CMK (cell line): ENCODE measurements at regions not wholly inside any gene's neighbourhood (a gene's known extent, or its start where the extent isn't known, plus 50 kb on each side); places are given as distances from the start of the nearest gene placed in this dataset.

Experiments
- DNase-seq: peaks from one replicate; pipeline ENCODE4 v3.0.0-alpha.2; 2010; ENCODE audit warnings: low read depth

GRCh38 chr1:88398338-88398737 is 285.7 kb upstream of the PKN2 start:
- DNase-seq = no peak

- DNase-seq = no peak
These were observed 284.4 kb upstream of the PKN2 start for GRCh38 chr1:88399690-88400089.

- no peak for DNase-seq
These were observed 282.8 kb upstream of the PKN2 start for GRCh38 chr1:88401313-88401712.

GRCh38 chr1:88404582-88404981 is 279.5 kb upstream of the PKN2 start:
- no peak for DNase-seq

- no peak for DNase-seq
These were observed 276.8 kb upstream of the PKN2 start for GRCh38 chr1:88407248-88407647.

- no peak for DNase-seq
These were observed 262.1 kb upstream of the PKN2 start for GRCh38 chr1:88421997-88422396.

- DNase-seq = no peak
These were observed 250.5 kb upstream of the PKN2 start for GRCh38 chr1:88433556-88433955.

- no peak for DNase-seq
These were observed 249.2 kb upstream of the PKN2 start for GRCh38 chr1:88434836-88435235.

GRCh38 chr1:88441022-88441421 is 243.1 kb upstream of the PKN2 start:
- DNase-seq = no peak

GRCh38 chr1:88451856-88452255 is 232.2 kb upstream of the PKN2 start:
- DNase-seq = no peak

GRCh38 chr1:88453295-88453694 is 230.8 kb upstream of the PKN2 start:
- DNase-seq = no peak

GRCh38 chr1:88454781-88455180 is 229.3 kb upstream of the PKN2 start:
- no peak for DNase-seq

- no peak for DNase-seq
These were observed 228.3 kb upstream of the PKN2 start for GRCh38 chr1:88455621-88456256.

- DNase-seq = no peak
These were observed 226.9 kb upstream of the PKN2 start for GRCh38 chr1:88457197-88457596.

GRCh38 chr1:88461007-88461406 is 223.1 kb upstream of the PKN2 start:
- no peak for DNase-seq

GRCh38 chr1:88462096-88462487 is 222.0 kb upstream of the PKN2 start:
- no peak for DNase-seq

- DNase-seq = no peak
These were observed 221.4 kb upstream of the PKN2 start for GRCh38 chr1:88462488-88463261.

GRCh38 chr1:88463401-88463985 is 220.6 kb upstream of the PKN2 start:
- DNase-seq = no peak

- DNase-seq = no peak
These were observed 218.1 kb upstream of the PKN2 start for GRCh38 chr1:88466011-88466410.

- no peak for DNase-seq
These were observed 217.0 kb upstream of the PKN2 start for GRCh38 chr1:88466899-88467580.

GRCh38 chr1:88472298-88472697 is 211.8 kb upstream of the PKN2 start:
- no peak for DNase-seq

GRCh38 chr1:88472714-88473113 is 211.4 kb upstream of the PKN2 start:
- no peak for DNase-seq
